ENCODE measurements at regions not wholly inside any gene's neighbourhood (a gene's known extent, or its start where the extent isn't known, plus 50 kb on each side); places are given as distances from the start of the nearest gene placed in this dataset.

DNA sequence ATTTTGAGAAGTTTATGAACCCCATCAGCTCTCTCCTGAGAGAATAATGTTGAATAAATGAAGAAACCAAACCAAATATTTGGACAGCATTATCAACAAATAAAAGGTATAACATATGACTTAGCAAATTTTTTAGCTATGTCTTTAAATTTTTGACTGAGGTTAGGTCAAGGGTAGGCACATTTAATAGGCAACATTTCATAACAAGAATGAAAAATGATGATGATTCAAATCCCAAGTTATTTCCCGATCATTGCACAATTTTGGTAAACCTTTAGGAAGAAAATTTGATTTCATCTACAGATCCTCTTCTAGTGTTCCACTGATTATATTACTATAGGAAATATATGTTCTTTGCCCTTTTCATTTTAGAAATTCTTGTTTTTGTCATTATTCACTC is 123.7 kb upstream of the TLR3 start (continued):
- TF ChIP-seq RAD21 (IDR thresholded peaks at IDR 0.05 in 1 of 2, conservative IDR thresholded peaks at IDR 0.05 in 1 of 2; ENCODE audit: low read depth in 2 of 2, low read length in 2 of 2) (no peak), KDM4A (IDR thresholded peaks at IDR 0.05; ENCODE audit: low read depth, low read length, severe bottlenecking) (no peak), SUZ12 (IDR thresholded peaks at IDR 0.05; ENCODE audit: low read length) (no peak)

All from H1 (cell line).